K562 (cell line): ENCODE measurements at regions not wholly inside any gene's neighbourhood (a gene's known extent, or its start where the extent isn't known, plus 50 kb on each side); places are given as distances from the start of the nearest gene placed in this dataset.

ENCODE experiments used
- BRD4 ChIP-seq: fragments of 200-600 bp; sonication (generic); IDR thresholded peaks from 2 replicates; pipeline ENCODE4 v1.6.1; 2017; ENCODE audit warnings: inconsistent platforms
- CBX1 ChIP-seq: sonication (generic); IDR thresholded peaks from 2 replicates; pipeline ENCODE4 v1.6.1; 2016; ENCODE audit warnings: antibody characterized with exemption, low read depth, mild to moderate bottlenecking
- COPS2 ChIP-seq: fragments of 450-650 bp; conservative IDR thresholded peaks from 2 replicates; pipeline ENCODE4 v1.6.1; 2016; ENCODE audit warnings: mild to moderate bottlenecking, moderate library complexity
- CSDE1 ChIP-seq, 2 experiments: fragments of 450-650 bp; IDR thresholded peaks; 2 replicates each; pipeline ENCODE4 v1.6.1; 2016; ENCODE audit warnings: mild to moderate bottlenecking in 1 of 2
- HDAC8 ChIP-seq: fragments of 450-650 bp; IDR thresholded peaks from 2 replicates; pipeline ENCODE4 v1.6.1; 2016; ENCODE audit warnings: mild to moderate bottlenecking, missing genetic modification characterization, moderate library complexity, missing compliant biosample characterization
- HIVEP1 ChIP-seq: fragments of 250-450 bp; sonication (Bioruptor Pico); IDR thresholded peaks from 2 replicates; pipeline ENCODE4 v1.4.0; 2020; ENCODE audit warnings: mild to moderate bottlenecking
- ID3 ChIP-seq, 2 experiments: fragments of 250-450 bp in 1 of 2; fragments of 450-650 bp in 1 of 2; sonication (Bioruptor Pico) in 1 of 2; IDR thresholded peaks; 2 replicates each; pipeline versions ENCODE4 v1.6.1 to v1.8.0; 2016 to 2021; ENCODE audit warnings: mild to moderate bottlenecking in 2 of 2, moderate library complexity in 2 of 2, missing compliant biosample characterization in 1 of 2, missing genetic modification characterization in 1 of 2
- POLR2A ChIP-seq: fragments of 450-650 bp; conservative IDR thresholded peaks from 2 replicates; pipeline ENCODE4 v1.6.1; 2016
- RUNX1 ChIP-seq: sonication (generic); IDR thresholded peaks from 2 replicates; pipeline ENCODE4 v1.6.1; 2016; ENCODE audit warnings: antibody characterized with exemption, low read depth
- SMAD2 ChIP-seq: fragments of 150-350 bp; IDR thresholded peaks from 2 replicates; pipeline ENCODE4 v1.6.1; 2014; ENCODE audit warnings: low read depth, mild to moderate bottlenecking, low read length
- SMC3 ChIP-seq: conservative IDR thresholded peaks from 2 replicates; pipeline ENCODE4 v1.6.1; 2011; ENCODE audit warnings: low read depth, low read length, improper control_type of control experiment; ENCODE audit not compliant: insufficient read depth
- STAG1 ChIP-seq: sonication (generic); formaldehyde crosslinking; IDR thresholded peaks from 2 replicates; pipeline ENCODE4 v1.5.0; 2020; ENCODE audit warnings: missing genetic modification reagents, borderline replicate concordance
- TEAD1 ChIP-seq, 2 experiments: fragments of 450-650 bp in 1 of 2; sonication (generic) in 1 of 2; formaldehyde crosslinking; IDR thresholded peaks; 2 replicates each; pipeline versions ENCODE4 v1.4.0 to v1.8.0; 2020 to 2022; ENCODE audit warnings: mild to moderate bottlenecking in 2 of 2, missing genetic modification reagents in 1 of 2
- XRCC5 ChIP-seq: fragments of 200-400 bp; formaldehyde crosslinking; IDR thresholded peaks from 2 replicates; pipeline ENCODE4 v1.6.1; 2017; ENCODE audit warnings: low read depth, mild to moderate bottlenecking, low read length
- ZNF217 ChIP-seq: sonication (generic); formaldehyde crosslinking; IDR thresholded peaks from 2 replicates; pipeline ENCODE4 v1.8.0; 2022; ENCODE audit warnings: mild to moderate bottlenecking, missing genetic modification reagents
- ZNF232 ChIP-seq: sonication (generic); formaldehyde crosslinking; IDR thresholded peaks from 2 replicates; pipeline ENCODE4 v1.8.0; 2022; ENCODE audit warnings: mild to moderate bottlenecking, missing genetic modification reagents
- ZNF253 ChIP-seq: fragments of 250-450 bp; sonication (Bioruptor Pico); conservative IDR thresholded peaks from 2 replicates; pipeline ENCODE4 v1.6.1; 2021; ENCODE audit warnings: mild to moderate bottlenecking
- ZNF445 ChIP-seq: fragments of 250-450 bp; sonication (Bioruptor Pico); IDR thresholded peaks from 2 replicates; pipeline ENCODE4 v1.4.0; 2020; ENCODE audit warnings: low read depth, mild to moderate bottlenecking, moderate library complexity
- TF ChIP-seq, protein P1 (sequence below), 2 experiments: fragments of 450-650 bp in 1 of 2; sonication (generic) in 1 of 2; formaldehyde crosslinking in 1 of 2; IDR thresholded peaks; 2 replicates each; pipeline versions ENCODE4 v1.7.1 to v1.9.0; 2016 to 2022; ENCODE audit warnings: inconsistent platforms in 1 of 2, mild to moderate bottlenecking in 1 of 2, missing genetic modification reagents in 1 of 2

GRCh38 chr1:201626629-201627275, 87.8 kb downstream of the NAV1 start (continued):
- TF ChIP-seq STAG1 (no peak), HIVEP1 (no peak), HDAC8 (tag) (no peak), TEAD1 (CRISPR knock-in tag; IDR thresholded peaks at IDR 0.05) (no peak), POLR2A (no peak), ZNF445 (CRISPR knock-in tag) (no peak), ID3 (CRISPR knock-in tag; IDR thresholded peaks at IDR 0.05) (no peak), ID3 (tag; IDR thresholded peaks at IDR 0.05) (peak; percentile 62; the same call in 1 of the 2 replicates), RUNX1 (no peak), CBX1 (no peak), SMAD2 (no peak), COPS2 (no peak), BRD4 (no peak), XRCC5 (no peak), ZNF217 (CRISPR knock-in tag) (no peak), SMC3 (no peak), ZNF232 (CRISPR knock-in tag) (no peak), CSDE1 (IDR thresholded peaks at IDR 0.05) (no peak), ZNF253 (CRISPR knock-in tag) (no peak)
- TF ChIP-seq, protein P1, sequence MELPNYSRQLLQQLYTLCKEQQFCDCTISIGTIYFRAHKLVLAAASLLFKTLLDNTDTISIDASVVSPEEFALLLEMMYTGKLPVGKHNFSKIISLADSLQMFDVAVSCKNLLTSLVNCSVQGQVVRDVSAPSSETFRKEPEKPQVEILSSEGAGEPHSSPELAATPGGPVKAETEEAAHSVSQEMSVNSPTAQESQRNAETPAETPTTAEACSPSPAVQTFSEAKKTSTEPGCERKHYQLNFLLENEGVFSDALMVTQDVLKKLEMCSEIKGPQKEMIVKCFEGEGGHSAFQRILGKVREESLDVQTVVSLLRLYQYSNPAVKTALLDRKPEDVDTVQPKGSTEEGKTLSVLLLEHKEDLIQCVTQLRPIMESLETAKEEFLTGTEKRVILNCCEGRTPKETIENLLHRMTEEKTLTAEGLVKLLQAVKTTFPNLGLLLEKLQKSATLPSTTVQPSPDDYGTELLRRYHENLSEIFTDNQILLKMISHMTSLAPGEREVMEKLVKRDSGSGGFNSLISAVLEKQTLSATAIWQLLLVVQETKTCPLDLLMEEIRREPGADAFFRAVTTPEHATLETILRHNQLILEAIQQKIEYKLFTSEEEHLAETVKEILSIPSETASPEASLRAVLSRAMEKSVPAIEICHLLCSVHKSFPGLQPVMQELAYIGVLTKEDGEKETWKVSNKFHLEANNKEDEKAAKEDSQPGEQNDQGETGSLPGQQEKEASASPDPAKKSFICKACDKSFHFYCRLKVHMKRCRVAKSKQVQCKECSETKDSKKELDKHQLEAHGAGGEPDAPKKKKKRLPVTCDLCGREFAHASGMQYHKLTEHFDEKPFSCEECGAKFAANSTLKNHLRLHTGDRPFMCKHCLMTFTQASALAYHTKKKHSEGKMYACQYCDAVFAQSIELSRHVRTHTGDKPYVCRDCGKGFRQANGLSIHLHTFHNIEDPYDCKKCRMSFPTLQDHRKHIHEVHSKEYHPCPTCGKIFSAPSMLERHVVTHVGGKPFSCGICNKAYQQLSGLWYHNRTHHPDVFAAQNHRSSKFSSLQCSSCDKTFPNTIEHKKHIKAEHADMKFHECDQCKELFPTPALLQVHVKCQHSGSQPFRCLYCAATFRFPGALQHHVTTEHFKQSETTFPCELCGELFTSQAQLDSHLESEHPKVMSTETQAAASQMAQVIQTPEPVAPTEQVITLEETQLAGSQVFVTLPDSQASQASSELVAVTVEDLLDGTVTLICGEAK (IDR thresholded peaks at IDR 0.05), result 0 out of 2 replicates have a peak, but pooled peaks have one; percentile 6
- TF ChIP-seq, protein P1 (CRISPR knock-in tag; IDR thresholded peaks at IDR 0.05), result no peak
